SK-N-SH (cell line): ENCODE measurements at regions not wholly inside any gene's neighbourhood (a gene's known extent, or its start where the extent isn't known, plus 50 kb on each side); places are given as distances from the start of the nearest gene placed in this dataset.

ENCODE experiments used
- CTCF ChIA-PET: fragments of 300-600, 350-600 bp; formaldehyde crosslinking; extraction: SDS; loops from one replicate; lab custom pipeline; 2021; lab: Yijun Ruan, JAX
- POLR2A ChIA-PET: fragments of 350-600 bp; sonication (Branson Sonifier 250); formaldehyde crosslinking; extraction: SDS; loops from one replicate; lab custom pipeline; 2020; ENCODE audit warnings: antibody characterized with exemption, inconsistent platforms; lab: Yijun Ruan, JAX
- DNase-seq: peaks from one replicate; pipeline ENCODE4 v3.0.0; 2012
- H2AFZ ChIP-seq: fragments of 200-600 bp; sonication (generic); 2 replicates; pipeline ENCODE4 v1.8.1; 2016; ENCODE audit warnings: antibody characterized with exemption, mild to moderate bottlenecking, low read depth
- H3F3A ChIP-seq: fragments of 200-600 bp; sonication (generic); replicated peaks from 2 replicates; pipeline ENCODE3; 2016; ENCODE audit warnings: antibody characterized with exemption, mild to moderate bottlenecking; ENCODE audit not compliant: insufficient read depth
- H3K27ac ChIP-seq, 2 experiments: fragments of 200-500 bp in 1 of 2; fragments of 200-600 bp in 1 of 2; sonication (Bioruptor generic) in 1 of 2; sonication (generic), shearing (Covaris generic) in 1 of 2; 2 replicates each; pipeline versions ENCODE4 v1.5.1 to v1.6.1; 2014 to 2016; ENCODE audit warnings: low read depth in 2 of 2, inconsistent platforms in 1 of 2, low read length in 1 of 2, mild to moderate bottlenecking in 1 of 2, mixed read lengths in 1 of 2
- H3K27me3 ChIP-seq: fragments of 200-600 bp; sonication (generic), shearing (Covaris generic); 2 replicates; pipeline ENCODE4 v1.6.1; 2016; ENCODE audit warnings: mixed run types; ENCODE audit not compliant: insufficient read depth
- H3K36me3 ChIP-seq, 2 experiments: fragments of 200-500 bp in 1 of 2; fragments of 200-600 bp in 1 of 2; sonication (Bioruptor generic) in 1 of 2; sonication (generic) in 1 of 2; replicated peaks in 1 of 2; 2 replicates each; pipeline versions ENCODE3 to v1.5.1; 2014 to 2016; ENCODE audit warnings: low read length in 1 of 2, mild to moderate bottlenecking in 1 of 2; ENCODE audit not compliant: insufficient read depth in 2 of 2, control insufficient read depth in 1 of 2
- H3K4me1 ChIP-seq, 2 experiments: fragments of 200-500 bp in 1 of 2; fragments of 200-600 bp in 1 of 2; sonication (Bioruptor generic) in 1 of 2; sonication (generic), shearing (Covaris generic) in 1 of 2; 2 replicates each; pipeline versions ENCODE4 v1.5.1 to v1.6.1; 2014 to 2016; ENCODE audit warnings: low read depth in 1 of 2, low read length in 1 of 2, mixed run types in 1 of 2; ENCODE audit not compliant: insufficient read depth in 2 of 2, control insufficient read depth in 1 of 2
- H3K4me2 ChIP-seq: fragments of 200-600 bp; sonication (generic), shearing (Covaris generic); 2 replicates; pipeline ENCODE4 v1.6.1; 2017; ENCODE audit warnings: mixed run types
- H3K4me3 ChIP-seq, 2 experiments: fragments of 200-500 bp in 1 of 2; fragments of 200-600 bp in 1 of 2; sonication (Bioruptor generic) in 1 of 2; sonication (generic), shearing (Covaris generic) in 1 of 2; 2 replicates each; pipeline versions ENCODE4 v1.5.1 to v1.8.1; 2014 to 2016; ENCODE audit warnings: low read depth in 2 of 2, inconsistent platforms in 1 of 2, low read length in 1 of 2, mild to moderate bottlenecking in 1 of 2, mixed read lengths in 1 of 2, moderate library complexity in 1 of 2
- H3K79me2 ChIP-seq: fragments of 200-600 bp; sonication (generic); 2 replicates; pipeline ENCODE4 v1.8.1; 2017; ENCODE audit warnings: mild to moderate bottlenecking; ENCODE audit not compliant: insufficient read depth
- H3K9ac ChIP-seq: fragments of 200-600 bp; sonication (generic); 2 replicates; pipeline ENCODE4 v1.6.1; 2017; ENCODE audit warnings: mixed run types
- H3K9me2 ChIP-seq: fragments of 200-600 bp; sonication (generic); 2 replicates; pipeline ENCODE4 v1.6.1; 2017; ENCODE audit warnings: mixed run types
- H3K9me3 ChIP-seq: fragments of 200-600 bp; sonication (generic); 2 replicates; pipeline ENCODE4 v1.6.1; 2017; ENCODE audit warnings: mixed run types, mild to moderate bottlenecking, moderate library complexity
- H4K20me1 ChIP-seq: fragments of 200-600 bp; sonication (generic); 2 replicates; pipeline ENCODE4 v1.6.1; 2017; ENCODE audit warnings: mild to moderate bottlenecking, mixed run types; ENCODE audit not compliant: insufficient read depth
- CHD2 ChIP-seq: fragments of 150-350 bp; IDR thresholded peaks from 2 replicates; pipeline ENCODE4 v1.6.1; 2018; ENCODE audit warnings: low read length; ENCODE audit not compliant: partially characterized antibody
- ELF1 ChIP-seq: IDR thresholded peaks from 2 replicates; pipeline ENCODE4 v1.4.0; 2012
- EP300 ChIP-seq, 2 experiments: IDR thresholded peaks; 2 replicates each; pipeline versions ENCODE4 v1.4.0 to v1.6.1; 2012; ENCODE audit warnings: borderline replicate concordance in 1 of 2, low read depth in 1 of 2, low read length in 1 of 2
- FOXM1 ChIP-seq: IDR thresholded peaks from 2 replicates; pipeline ENCODE4 v1.4.0; 2012; ENCODE audit warnings: low read depth, mild to moderate bottlenecking
- GATA2 ChIP-seq: sonication (generic); formaldehyde crosslinking; IDR thresholded peaks from 2 replicates; pipeline ENCODE4 v1.5.0; 2020; ENCODE audit warnings: mild to moderate bottlenecking, missing genetic modification reagents
- MAX ChIP-seq: IDR thresholded peaks from 2 replicates; pipeline ENCODE4 v1.4.0; 2012; ENCODE audit warnings: low read depth
- NFIC ChIP-seq: IDR thresholded peaks from 2 replicates; pipeline ENCODE4 v1.4.0; 2012; ENCODE audit warnings: borderline replicate concordance
- NRF1 ChIP-seq: IDR thresholded peaks from 2 replicates; pipeline ENCODE4 v1.6.1; 2012; ENCODE audit warnings: low read depth, mild to moderate bottlenecking, low read length
- RAD21 ChIP-seq: IDR thresholded peaks from 2 replicates; pipeline ENCODE4 v1.6.1; 2012; ENCODE audit warnings: mild to moderate bottlenecking, low read length
- REST ChIP-seq: IDR thresholded peaks from 2 replicates; pipeline ENCODE4 v1.6.1; 2012; ENCODE audit warnings: mild to moderate bottlenecking, low read depth, low read length, moderate library complexity
- SIN3A ChIP-seq: IDR thresholded peaks from 2 replicates; pipeline ENCODE4 v1.6.1; 2012; ENCODE audit warnings: low read depth, mild to moderate bottlenecking, low read length, moderate library complexity, borderline replicate concordance
- TAF1 ChIP-seq: IDR thresholded peaks from 2 replicates; pipeline ENCODE4 v1.6.1; 2012; ENCODE audit warnings: low read depth, mild to moderate bottlenecking, low read length, moderate library complexity, borderline replicate concordance
- ZBTB33 ChIP-seq: IDR thresholded peaks from 2 replicates; pipeline ENCODE4 v1.4.0; 2012; ENCODE audit warnings: low read depth, borderline replicate concordance
- WGBS: methylation state at CpG from one replicate; pipeline ENCODE4 v1.1.6; 2017; ENCODE audit warnings: low lambda C conversion rate; 5-methylcytosine and 5-hydroxymethylcytosine counted together

GRCh38 chr15:66884661-66885237, 180.7 kb upstream of the SMAD3 start (continued):
- TF ChIP-seq CHD2 = no peak
- TF ChIP-seq, all 33 proteins: peak for 0

- H3K9me3 ChIP-seq = no peaks in the 10 kb centered on the region; the same call in 1 of the 2 replicates
- CTCF ChIA-PET = interaction anchor here (1.0 to 1.4 kb wide), 3 partner anchors 11 to 17 kb away, joined by 3 to 4 read pairs (median 4); no protein-coding TSS in a partner anchor
- POLR2A ChIA-PET = interaction anchor here (0.6 kb wide), 1 partner anchor 745 kb away, joined by 5 read pairs; no protein-coding TSS in a partner anchor
- peaks cover 3 to 31% of the 10 kb centered on the region in 2 experiments for H3K4me1 ChIP-seq
- H3K4me3 ChIP-seq = no peak overlapping the region
- 94% methylated on average over 4 of the region's 5 CpGs for WGBS
- H3K27ac ChIP-seq = no peak overlapping the region
- H3K36me3 ChIP-seq = peaks cover 0 to 7% of the 10 kb centered on the region in 2 experiments
- H2AFZ ChIP-seq = no peak overlapping the region
- no peak for DNase-seq
- H3K9ac ChIP-seq = no peak overlapping the region
- peaks cover 22% of the 10 kb centered on the region for H3F3A ChIP-seq
- H3K9me2 ChIP-seq = no peaks in the 10 kb centered on the region
- no peaks in the 10 kb centered on the region for H4K20me1 ChIP-seq
- no peaks in the 10 kb centered on the region for H3K27me3 ChIP-seq
- no peak overlapping the region for H3K4me2 ChIP-seq
- H3K79me2 ChIP-seq = no peaks in the 10 kb centered on the region
- no peak for TF ChIP-seq ELF1
- TF ChIP-seq SIN3A = no peak
- TF ChIP-seq RAD21 = no peak
- no peak for TF ChIP-seq GATA2 (CRISPR knock-in tag)
- no peak for TF ChIP-seq NRF1
- no peak for TF ChIP-seq NFIC
- TF ChIP-seq TAF1 = no peak
- TF ChIP-seq ZBTB33 = no peak
- TF ChIP-seq EP300 (IDR thresholded peaks at IDR 0.05; ENCODE audit: borderline replicate concordance in 1 of 2, low read depth in 1 of 2, low read length in 1 of 2) = no peak
- TF ChIP-seq REST = no peak
- no peak for TF ChIP-seq FOXM1
- TF ChIP-seq MAX = no peak
- TF ChIP-seq CHD2 = no peak
These were observed 180.0 kb upstream of the SMAD3 start for GRCh38 chr15:66885281-66885915.
